HUES64 (cell line): ENCODE measurements at regions not wholly inside any gene's neighbourhood (a gene's known extent, or its start where the extent isn't known, plus 50 kb on each side); places are given as distances from the start of the nearest gene placed in this dataset.
"Not testable (repeated sequence)": the region's sequence is repeated elsewhere in the genome, so short reads cannot be mapped to it uniquely, and the experiment has no call there.

ENCODE experiments used
- H3K27ac ChIP-seq: 2 replicates; pipeline ENCODE4 v1.7.0; 2013; ENCODE audit warnings: low read depth, low read length, inconsistent platforms
- H3K27me3 ChIP-seq: 2 replicates; pipeline ENCODE4 v1.6.1; 2013; ENCODE audit warnings: mild to moderate bottlenecking, low read length; ENCODE audit not compliant: insufficient read depth
- H3K36me3 ChIP-seq: 2 replicates; pipeline ENCODE4 v1.6.1; 2013; ENCODE audit warnings: mild to moderate bottlenecking, low read length; ENCODE audit not compliant: insufficient read depth
- H3K4me1 ChIP-seq: 2 replicates; pipeline ENCODE4 v1.6.1; 2013; ENCODE audit warnings: mild to moderate bottlenecking, low read length, moderate library complexity; ENCODE audit not compliant: insufficient read depth
- H3K4me3 ChIP-seq: 2 replicates; pipeline ENCODE4 v1.5.1; 2013; ENCODE audit warnings: mild to moderate bottlenecking, low read length, moderate library complexity
- H3K9ac ChIP-seq: 2 replicates; pipeline ENCODE4 v1.6.1; 2013; ENCODE audit warnings: mild to moderate bottlenecking, low read depth, low read length
- H3K9me3 ChIP-seq: 2 replicates; pipeline ENCODE4 v1.6.1; 2013; ENCODE audit warnings: low read depth, low read length; ENCODE audit not compliant: insufficient read depth
- WGBS: fragments of 150-250, 120-280 bp; methylation state at CpG from one replicate; pipeline ENCODE4 v1.1.7; 2013; ENCODE audit warnings: missing lambda C conversion rate; 5-methylcytosine and 5-hydroxymethylcytosine counted together

GRCh38 chrX:42832764-42833549 is 55.0 kb upstream of the PPP1R2C start:
- no peak overlapping the region for H3K9ac ChIP-seq
- peaks cover 7% of the 10 kb centered on the region; the same call in 1 of the 2 replicates for H3K4me1 ChIP-seq
- H3K4me3 ChIP-seq = no peak overlapping the region
- H3K27ac ChIP-seq = no peak overlapping the region
- 0 out of 2 replicates have a peak, but pooled peaks cover 6% of the 10 kb centered on the region for H3K9me3 ChIP-seq
- WGBS = 97% methylated on average over 2 of the region's 5 CpGs
- H3K36me3 ChIP-seq = no peaks in the 10 kb centered on the region
- H3K27me3 ChIP-seq = no peaks in the 10 kb centered on the region

DNA sequence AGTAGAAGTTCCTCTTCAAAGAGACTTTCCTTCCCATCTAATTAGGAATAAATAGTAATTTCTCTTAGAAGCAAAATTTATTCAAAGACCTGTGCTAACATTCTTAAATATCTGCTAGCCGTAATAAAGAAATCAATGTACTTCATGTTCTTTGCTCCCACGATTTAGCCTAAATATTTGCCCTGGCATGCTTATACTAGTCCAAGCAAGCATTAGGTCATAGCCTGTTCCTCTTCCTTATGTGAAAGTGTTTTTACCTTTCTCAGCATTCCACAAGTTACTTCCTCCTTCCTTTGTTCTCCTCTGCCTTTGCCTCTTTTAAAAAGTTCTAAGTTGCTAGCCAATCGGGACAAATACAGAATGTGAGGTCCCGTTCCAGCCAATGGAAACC is 55.6 kb upstream of the PPP1R2C start:
- not testable (repeated sequence) for H3K4me1 ChIP-seq, H3K36me3 ChIP-seq, H3K9ac ChIP-seq, H3K9me3 ChIP-seq, H3K27ac ChIP-seq, H3K27me3 ChIP-seq, H3K4me3 ChIP-seq
- 96% methylated on average over 4 of the region's 4 CpGs for WGBS

DNA sequence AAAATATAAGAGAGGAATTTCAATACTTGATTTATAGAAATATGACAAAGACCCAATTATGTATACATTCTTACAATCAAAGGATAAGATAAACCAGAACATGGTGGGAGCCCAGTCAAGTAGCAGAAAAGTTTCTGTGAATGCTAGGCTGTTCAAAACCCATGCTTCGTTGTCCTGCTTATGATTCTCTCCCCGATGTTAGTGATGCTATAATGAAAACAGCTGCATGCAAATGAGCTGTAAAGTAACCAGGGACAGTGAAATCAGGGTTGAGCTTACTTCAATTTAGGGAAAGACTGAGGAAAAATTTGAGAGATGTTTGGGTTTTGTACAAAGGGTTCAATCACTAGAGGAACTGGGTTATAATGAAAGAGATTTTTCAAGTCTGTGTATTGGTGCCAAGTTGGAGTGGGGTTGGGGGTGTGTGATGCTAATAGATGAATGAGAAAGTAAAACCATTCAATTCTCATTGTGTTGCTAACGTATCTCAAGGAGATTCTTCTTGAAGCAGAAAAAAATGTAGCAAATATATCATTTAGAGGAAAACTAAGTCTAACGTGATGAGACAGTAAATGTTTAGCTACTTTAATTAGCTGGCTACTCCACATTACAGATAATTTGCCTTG is 59.3 kb upstream of the PPP1R2C start:
- 89% methylated on average over 2 of the region's 4 CpGs for WGBS
- Histone ChIP-seq H3K9ac (no peak overlapping the region), H3K4me3 (no peak overlapping the region), H3K4me1 (peaks cover 7% of the 10 kb centered on the region; the same call in 1 of the 2 replicates), H3K9me3 (no peaks in the 10 kb centered on the region), H3K36me3 (no peaks in the 10 kb centered on the region), H3K27me3 (no peaks in the 10 kb centered on the region), H3K27ac (no peak overlapping the region)

GRCh38 chrX:42837747-42838146 is 59.8 kb upstream of the PPP1R2C start:
- Histone ChIP-seq H3K27me3 (no peaks in the 10 kb centered on the region), H3K9ac (no peak overlapping the region), H3K36me3 (no peaks in the 10 kb centered on the region), H3K9me3 (no peaks in the 10 kb centered on the region), H3K27ac (no peak overlapping the region), H3K4me1 (peaks cover 7% of the 10 kb centered on the region; the same call in 1 of the 2 replicates), H3K4me3 (no peak overlapping the region)

- H3K4me1 ChIP-seq = peaks cover 7% of the 10 kb centered on the region; the same call in 1 of the 2 replicates
- H3K27ac ChIP-seq = no peak overlapping the region
- no peaks in the 10 kb centered on the region for H3K27me3 ChIP-seq
- H3K4me3 ChIP-seq = no peak overlapping the region
- no peak overlapping the region for H3K9ac ChIP-seq
- no peaks in the 10 kb centered on the region for H3K9me3 ChIP-seq
- no peaks in the 10 kb centered on the region for H3K36me3 ChIP-seq
Measured at GRCh38 chrX:42839632-42840031, 61.7 kb upstream of the PPP1R2C start.

DNA sequence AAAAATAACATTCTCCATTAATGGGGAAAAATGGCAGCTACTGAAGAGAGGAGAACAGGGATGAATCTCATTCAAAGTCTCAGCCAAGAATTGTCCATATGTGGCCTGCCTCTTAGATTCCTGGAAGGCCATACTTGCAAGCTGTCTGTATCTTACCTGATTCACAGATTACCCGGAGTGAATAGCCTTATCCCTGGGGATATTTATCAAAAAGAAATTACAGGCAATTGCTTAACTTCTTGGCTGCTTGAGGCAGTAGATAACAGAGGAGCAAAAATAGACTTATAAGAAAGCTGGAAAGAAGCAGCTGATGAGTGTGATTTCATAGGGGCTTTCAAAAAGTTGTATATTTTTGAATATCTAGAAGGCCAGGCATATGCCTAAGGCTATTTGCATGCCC is 68.8 kb upstream of the PPP1R2C start:
- Histone ChIP-seq H3K27ac (no peak overlapping the region), H3K27me3 (no peaks in the 10 kb centered on the region), H3K4me1 (no peaks in the 10 kb centered on the region), H3K4me3 (no peak overlapping the region), H3K9me3 (no peaks in the 10 kb centered on the region), H3K9ac (no peak overlapping the region), H3K36me3 (no peaks in the 10 kb centered on the region)
- no CpG with 5 or more reads among the region's 1 CpG for WGBS

- no peak overlapping the region for H3K27ac ChIP-seq
- no peaks in the 10 kb centered on the region for H3K27me3 ChIP-seq
- 89% methylated on average over 1 of the region's 2 CpGs for WGBS
Measured at GRCh38 chrX:42855259-42855658, 77.3 kb upstream of the PPP1R2C start.

GRCh38 chrX:42857766-42858165 is 79.8 kb upstream of the PPP1R2C start:
- Histone ChIP-seq H3K9me3 (no peaks in the 10 kb centered on the region), H3K27me3 (no peaks in the 10 kb centered on the region), H3K27ac (no peak overlapping the region), H3K36me3 (no peaks in the 10 kb centered on the region), H3K4me3 (no peak overlapping the region), H3K9ac (no peak overlapping the region), H3K4me1 (no peaks in the 10 kb centered on the region)
- WGBS = 91% methylated on average over 1 of the region's 1 CpG

More at GRCh38 chrX:42855259-42855658, 77.3 kb upstream of the PPP1R2C start:
- no peak overlapping the region for H3K9ac ChIP-seq
- H3K4me1 ChIP-seq = no peaks in the 10 kb centered on the region
- no peaks in the 10 kb centered on the region for H3K36me3 ChIP-seq
- no peak overlapping the region for H3K4me3 ChIP-seq
- H3K9me3 ChIP-seq = no peaks in the 10 kb centered on the region

DNA sequence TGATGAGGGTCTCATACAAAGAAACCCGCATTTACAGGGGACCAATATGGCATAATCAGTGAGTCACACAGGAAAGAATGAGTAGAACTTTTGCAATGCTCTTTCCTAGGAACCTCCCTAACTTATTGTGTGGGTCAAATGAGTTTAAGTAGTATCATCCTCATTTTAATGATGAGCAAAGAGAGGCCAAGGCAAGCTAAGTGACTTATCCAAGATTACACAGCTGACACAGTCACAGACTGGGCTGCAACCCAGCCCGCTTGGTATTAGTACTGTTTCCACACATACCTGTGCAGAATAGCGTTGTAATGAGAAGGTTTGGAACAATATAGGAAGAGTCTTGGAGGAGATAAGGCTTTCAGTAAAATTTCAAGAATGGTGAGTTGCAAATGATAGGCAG is 91.0 kb upstream of the PPP1R2C start:
- H3K9ac ChIP-seq = no peak overlapping the region
- H3K9me3 ChIP-seq = no peaks in the 10 kb centered on the region
- no peaks in the 10 kb centered on the region for H3K27me3 ChIP-seq
- WGBS = 100% methylated on average over 3 of the region's 3 CpGs
- no peaks in the 10 kb centered on the region for H3K4me1 ChIP-seq
- no peak overlapping the region for H3K4me3 ChIP-seq
- H3K27ac ChIP-seq = no peak overlapping the region
- H3K36me3 ChIP-seq = no peaks in the 10 kb centered on the region

- Histone ChIP-seq H3K27me3 (no peaks in the 10 kb centered on the region), H3K36me3 (no peaks in the 10 kb centered on the region), H3K4me1 (no peaks in the 10 kb centered on the region), H3K4me3 (no peak overlapping the region), H3K9ac (no peak overlapping the region), H3K27ac (no peak overlapping the region), H3K9me3 (no peaks in the 10 kb centered on the region)
- 88% methylated on average over 2 of the region's 4 CpGs for WGBS
Measured at GRCh38 chrX:42869659-42870476, 91.9 kb upstream of the PPP1R2C start.

DNA sequence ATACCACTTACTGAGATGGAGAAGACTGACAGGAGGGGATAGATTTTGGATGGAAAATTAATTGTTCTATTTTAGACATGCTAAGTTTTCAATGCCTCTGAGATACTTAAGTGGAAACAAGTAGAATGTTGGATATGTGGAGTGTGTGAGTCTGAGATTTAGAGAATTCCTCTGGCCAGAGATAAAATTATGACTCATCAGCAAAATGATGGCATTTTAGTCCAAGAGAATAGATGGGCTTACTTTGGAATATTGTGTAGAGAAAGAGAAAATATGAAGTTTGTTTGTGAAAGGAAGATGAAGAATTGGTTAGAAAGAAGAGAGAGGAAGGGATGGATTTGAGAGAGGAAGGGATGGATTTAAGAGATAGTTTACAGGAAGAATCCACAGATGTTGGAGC is 108.6 kb upstream of the PPP1R2C start:
- H3K9me3 ChIP-seq = no peaks in the 10 kb centered on the region
- no peak overlapping the region for H3K9ac ChIP-seq
- no peak overlapping the region for H3K4me3 ChIP-seq
- H3K27me3 ChIP-seq = no peaks in the 10 kb centered on the region
- H3K4me1 ChIP-seq = no peaks in the 10 kb centered on the region
- H3K27ac ChIP-seq = no peak overlapping the region
- H3K36me3 ChIP-seq = no peaks in the 10 kb centered on the region
